HG03442 (cell line): ENCODE measurements at regions not wholly inside any gene's neighbourhood (a gene's known extent, or its start where the extent isn't known, plus 50 kb on each side); places are given as distances from the start of the nearest gene placed in this dataset.

Source experiments
- ATAC-seq: cut with Tn5 transposase; IDR thresholded peaks from one replicate; pipeline ENCODE4 v1.9.1; 2021; ENCODE audit warnings: mild to moderate bottlenecking, moderate library complexity; ENCODE audit not compliant: unreplicated experiment

DNA sequence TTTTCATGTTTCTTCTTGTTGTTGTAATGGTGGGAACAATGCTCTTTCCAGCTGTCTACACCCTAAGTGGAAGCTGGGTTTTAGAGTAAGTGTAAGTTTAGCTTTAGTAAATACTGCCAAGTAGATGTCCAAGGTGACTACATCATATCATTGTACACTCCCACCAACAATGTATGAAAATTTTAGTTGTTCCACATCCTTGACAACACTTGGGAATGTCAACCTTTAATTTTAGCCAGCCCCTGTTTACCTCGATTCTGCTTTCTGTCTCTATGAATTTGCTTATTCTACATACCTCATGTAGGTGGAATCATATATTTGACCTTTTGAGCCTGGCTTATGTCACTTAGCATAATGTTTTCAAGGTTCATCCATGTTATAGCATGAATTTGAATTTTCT is 93.0 kb downstream of the MTPAP start:
- no peak for ATAC-seq

DNA sequence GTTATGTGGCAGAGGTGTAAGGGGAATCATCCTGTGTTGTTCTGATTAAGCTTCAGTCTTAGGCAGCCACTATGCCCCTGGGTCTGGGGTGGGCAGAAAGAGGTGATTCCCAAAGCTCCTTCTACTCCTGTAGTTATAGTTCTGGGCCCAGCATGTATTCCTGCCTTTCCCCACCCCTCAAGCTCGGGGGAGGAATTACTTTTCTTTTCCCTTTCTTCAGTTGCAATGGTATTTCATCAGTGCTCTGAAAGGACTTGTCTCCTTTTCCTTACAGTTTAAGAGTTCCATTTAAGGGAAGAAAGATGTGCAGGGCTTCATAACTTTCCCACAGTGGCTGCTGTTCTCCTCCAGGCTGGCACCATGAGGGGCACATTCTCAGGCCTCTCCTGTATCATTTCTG is 94.2 kb downstream of the MTPAP start:
- ATAC-seq: no peak

DNA sequence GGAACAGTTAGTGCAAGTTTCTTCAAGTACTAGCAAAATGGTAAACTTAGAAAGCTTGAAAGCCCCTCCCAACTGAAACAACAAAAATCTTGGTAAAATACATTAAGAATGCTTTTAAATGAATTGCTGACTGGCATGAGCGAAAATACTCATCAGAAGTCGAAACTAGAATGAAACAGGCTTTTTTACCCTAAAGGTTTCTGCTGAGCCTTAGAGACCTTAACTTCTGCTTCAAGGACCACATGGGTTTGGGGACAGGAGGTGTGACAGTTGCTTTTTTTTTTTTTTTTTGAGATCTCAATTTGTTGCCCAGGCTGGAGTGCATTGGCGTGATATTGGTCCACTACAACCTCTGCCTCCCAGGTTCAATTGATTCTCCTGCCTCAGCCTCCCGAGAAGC is 100.3 kb downstream of the MTPAP start:
- ATAC-seq: no peak

DNA sequence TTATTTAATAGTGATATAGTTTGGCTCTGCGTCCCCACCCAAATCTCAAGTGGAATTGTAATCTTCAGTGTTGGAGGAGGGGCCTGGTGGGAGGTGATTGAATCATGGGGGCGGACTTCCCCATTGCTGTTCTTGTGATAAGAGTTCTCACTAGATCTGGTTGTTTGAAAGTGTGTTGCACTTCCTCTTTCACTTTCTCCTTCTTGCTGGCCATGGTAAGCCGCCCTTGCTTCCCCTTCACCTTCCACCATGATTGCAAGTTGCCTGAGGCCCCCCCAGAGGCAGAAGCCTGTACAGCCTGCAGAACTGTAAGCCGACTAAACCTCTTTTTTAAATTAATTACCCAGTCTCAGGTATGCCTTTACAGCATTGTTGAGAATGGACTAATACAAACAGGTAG is 101.4 kb downstream of the MTPAP start:
- no peak for ATAC-seq

DNA sequence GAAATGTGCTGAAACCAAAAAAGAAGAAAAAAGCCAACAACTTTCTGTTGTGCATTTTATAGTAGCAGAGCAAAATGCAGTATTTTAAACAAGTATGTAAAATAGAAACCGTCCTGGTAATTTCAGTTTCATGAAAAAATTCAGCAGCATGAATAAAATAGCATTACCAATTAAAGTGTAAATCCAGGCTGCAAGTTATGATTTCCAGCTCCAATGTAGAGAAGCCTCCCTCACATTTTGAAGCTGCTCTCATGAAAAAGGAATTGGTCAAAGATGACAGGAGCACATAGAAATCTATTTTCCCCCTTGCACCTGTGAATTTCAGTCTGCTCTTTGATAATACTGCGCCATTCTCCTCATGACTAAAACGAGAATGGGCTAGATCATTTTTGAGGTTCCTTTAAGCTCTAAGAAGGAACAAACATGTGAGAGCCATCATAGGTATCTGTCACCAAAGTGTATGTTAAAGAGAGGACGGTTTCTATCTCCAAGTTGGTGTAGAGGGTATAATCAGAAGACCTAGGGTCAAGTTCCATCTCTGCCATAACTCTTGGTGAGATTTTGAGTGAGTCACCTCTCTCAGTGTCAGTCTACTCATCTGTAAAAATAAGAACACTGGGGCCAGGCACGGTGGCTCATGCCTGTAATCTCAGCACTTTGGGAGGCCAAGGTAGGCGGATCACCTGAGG is 107.5 kb downstream of the MTPAP start:
- ATAC-seq: no peak

DNA sequence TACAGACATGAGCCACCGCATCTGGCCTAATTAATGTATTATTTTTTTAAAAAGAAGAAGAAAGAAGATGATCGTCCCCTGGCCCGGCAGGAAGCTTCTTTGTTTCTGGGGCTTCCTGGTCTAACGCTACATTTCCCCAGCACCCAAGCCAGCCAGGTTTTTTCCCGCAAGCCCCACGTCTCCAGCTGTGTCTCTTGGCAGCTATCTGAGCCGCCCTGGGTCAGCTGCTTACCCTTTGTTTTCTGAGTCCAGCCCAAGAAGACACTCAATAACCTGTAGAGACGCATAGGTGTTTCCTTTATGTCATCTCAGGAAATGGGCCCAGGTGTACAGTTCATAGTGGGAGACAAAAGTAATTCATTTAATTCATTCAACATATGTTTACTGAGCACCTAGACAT is 110.2 kb downstream of the MTPAP start:
- ATAC-seq: no peak

DNA sequence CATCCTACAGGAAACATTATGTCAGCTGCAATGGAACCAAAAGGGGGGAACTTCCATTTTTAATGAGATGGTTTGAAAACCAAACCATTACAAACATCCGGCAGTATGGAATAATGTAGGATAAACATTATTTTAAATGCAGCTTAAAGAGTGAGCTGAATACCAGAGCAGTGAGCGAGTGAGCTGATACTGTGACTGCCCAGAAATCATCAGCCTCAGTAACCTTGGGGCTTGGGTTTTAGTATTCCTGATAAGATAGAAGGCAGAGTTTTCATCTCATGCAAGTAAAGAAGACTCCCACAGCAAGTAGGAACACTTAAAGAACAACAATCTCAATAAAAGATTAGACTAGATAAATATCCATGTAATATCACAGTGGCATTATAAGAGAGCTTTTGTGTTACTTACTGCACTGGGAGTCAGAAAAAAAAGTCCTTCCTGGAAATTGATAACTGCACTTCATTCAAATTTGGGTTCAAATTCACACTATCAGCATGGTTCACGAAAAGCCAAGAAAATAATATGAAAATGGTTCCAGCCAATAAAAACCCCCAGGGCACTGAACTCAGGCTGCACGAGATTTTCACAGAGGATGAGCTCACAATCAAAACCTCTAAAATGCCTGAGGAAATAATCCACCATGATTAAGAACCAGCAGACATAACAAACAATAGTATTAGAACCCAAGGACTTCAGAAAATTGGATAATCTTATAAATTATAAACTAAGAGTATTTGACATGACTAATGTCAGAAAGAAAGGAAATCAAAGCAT is 115.7 kb downstream of the MTPAP start:
- ATAC-seq: no peak

DNA sequence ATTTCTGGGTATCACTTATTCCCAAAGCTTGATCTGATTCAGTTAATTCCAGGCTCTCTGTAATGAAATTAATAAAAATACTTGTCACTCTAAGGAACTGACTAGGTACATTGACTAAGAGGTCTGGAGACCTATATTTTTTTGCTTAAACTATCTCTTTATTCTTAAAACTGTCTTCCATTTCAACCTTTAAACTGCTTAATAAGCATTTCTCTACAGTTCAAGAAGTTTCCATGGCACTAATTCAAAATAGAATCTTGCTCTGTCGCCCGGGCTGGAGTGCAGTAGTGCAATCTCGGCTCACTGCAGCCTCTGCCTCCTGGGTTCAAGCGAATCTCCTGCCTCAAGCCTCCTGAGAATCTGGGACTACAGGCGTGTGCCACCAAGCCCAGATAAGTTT is 117.4 kb downstream of the MTPAP start:
- ATAC-seq: no peak

DNA sequence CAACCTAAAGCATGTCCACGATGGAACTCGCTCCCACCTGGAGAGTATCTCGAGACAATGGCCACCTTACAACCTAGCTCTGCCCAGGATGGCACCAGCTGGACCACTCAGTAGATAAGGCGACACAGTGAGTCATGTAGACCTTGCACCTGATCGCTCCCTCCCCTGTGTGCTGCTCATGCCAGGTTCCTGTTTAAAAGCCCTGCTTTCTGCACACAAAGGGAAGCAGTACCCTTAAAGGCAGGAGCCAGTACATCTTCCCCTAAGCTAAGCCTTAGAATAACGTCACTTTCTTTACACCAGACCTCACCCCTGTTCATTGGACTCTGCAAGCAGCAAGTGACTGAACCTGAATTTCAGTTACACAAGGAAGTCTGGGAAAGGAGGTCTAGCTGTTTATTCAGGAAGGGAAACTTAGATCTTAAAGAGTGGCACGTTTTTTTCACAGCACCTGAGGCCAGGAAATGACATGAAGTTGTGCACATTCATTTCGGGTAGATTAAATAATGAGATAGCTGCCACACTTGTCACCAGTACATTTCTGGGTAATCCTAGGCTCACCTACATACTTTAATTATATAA is 117.9 kb downstream of the MTPAP start:
- ATAC-seq: no peak

DNA sequence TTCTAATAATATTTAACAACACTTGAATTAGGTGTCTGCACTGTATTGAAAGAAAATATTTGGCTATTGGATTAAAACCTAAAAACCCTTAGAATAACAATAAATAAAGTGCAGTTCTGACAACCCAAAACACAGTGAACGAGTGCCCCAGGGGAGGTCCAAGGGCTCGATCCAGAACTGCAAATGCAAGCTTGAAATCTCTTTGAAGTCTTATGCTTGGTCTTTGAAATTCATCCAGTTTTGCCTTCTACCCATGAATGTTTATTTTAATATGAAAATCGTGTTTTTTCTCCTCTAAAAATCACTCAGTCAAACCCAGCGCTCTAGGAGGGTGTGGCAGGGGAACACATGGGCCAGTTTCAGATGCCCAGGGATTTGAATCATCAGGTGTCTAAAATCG is 119.5 kb downstream of the MTPAP start:
- no peak for ATAC-seq

DNA sequence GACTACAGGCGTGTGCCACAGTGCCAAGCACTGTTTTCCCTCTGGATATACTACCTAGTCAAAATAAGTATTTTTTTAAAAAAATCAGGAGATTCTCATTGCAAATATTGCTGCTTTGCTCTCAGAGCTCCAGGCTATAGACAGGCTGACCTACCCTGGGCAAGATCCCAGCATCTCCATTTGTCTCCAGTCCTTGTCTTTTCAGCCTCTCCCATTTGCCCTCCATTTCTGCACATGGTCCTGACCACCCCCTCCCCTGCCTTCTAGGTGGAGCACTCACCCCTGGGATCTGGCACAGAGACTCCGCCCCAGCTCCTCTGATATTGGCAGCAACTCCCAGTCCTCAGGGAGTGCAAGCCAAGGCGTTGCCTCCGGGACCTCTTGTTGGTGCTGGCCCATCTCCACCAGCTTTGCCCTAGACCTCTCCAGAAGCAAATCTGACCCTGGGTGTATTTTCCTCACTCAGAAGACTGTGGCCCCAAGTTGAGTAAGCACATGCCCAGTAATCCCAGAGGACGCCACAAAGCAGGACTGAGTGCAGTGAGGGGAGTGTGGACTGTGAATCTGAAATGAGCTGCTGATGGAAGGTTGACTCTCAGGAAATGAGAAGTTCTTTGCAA is 120.6 kb downstream of the MTPAP start:
- no peak for ATAC-seq

DNA sequence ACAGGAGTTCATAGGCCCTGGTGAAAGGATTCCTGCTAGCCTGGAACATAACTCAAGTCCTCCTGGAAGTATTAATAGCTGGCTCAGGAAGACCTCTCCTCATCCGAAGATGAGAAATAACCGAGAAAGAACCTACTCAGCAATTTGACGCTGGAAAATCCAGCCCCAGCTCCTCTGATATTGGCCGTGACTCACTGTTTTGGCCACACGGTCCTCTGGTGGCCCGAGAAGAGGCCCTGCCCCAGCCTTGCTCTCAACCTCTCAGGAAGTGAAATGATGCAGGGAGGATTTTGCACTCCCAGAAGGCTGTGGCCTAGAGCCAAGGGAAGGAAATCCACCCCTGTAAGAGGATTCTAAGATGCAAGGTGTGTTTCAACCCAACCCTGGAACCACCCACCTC is 121.6 kb downstream of the MTPAP start:
- no peak for ATAC-seq

DNA sequence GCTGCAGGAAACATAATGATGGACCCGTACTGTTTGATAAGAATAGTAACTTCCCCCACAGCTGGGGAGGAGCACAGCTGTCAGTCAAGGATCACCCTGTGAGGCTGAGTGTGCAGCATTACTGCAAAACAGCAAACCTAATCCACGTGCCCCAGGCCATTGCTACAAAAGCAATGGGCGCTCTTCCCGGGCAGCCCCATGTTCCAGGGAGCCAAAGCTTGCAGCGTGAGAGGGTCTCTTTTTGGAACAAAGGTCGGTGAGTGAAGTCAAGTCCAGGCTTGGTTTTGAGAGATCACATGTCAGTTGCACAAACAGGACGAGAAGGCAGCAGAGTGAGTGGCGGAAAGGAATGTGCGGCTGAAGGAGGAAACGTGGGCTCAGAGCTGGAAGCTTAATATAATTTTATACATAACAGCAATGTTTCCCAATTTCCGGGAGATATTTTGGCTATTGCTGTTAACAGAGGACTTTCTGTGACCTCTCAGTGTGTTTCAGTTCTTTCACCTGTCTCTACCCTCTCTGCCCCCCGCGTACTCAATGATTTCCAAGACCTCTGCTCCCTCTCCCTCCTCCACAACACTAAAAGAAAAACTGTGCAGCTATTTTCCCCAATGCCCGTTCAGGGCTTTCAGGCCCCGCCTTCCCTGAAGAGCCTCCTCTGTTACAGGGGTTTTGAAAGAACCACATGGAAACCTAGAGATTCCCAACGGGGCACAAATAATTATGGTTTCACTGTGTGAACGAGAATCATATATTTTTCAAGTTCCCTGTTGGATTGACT is 128.9 kb downstream of the MTPAP start:
- ATAC-seq: no peak

DNA sequence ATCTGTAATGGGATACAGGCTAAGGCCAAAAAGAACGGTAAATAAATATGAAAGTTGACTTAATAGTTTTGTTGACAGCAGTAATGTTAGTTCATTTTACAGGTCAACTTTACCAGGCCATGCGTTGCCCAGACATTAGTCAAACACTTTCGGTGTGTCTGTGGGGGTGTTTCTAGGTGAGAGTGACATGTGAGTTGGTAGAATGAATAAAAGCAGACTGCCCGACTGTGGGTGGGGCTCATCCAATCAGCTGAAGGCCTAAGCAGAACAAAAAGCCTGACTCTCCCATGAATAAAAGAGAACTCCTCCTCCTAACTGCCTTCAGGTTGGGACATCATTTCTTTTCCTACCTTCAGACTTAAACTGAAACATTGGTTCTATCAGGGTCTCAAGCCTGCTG is 132.3 kb downstream of the MTPAP start:
- no peak for ATAC-seq

DNA sequence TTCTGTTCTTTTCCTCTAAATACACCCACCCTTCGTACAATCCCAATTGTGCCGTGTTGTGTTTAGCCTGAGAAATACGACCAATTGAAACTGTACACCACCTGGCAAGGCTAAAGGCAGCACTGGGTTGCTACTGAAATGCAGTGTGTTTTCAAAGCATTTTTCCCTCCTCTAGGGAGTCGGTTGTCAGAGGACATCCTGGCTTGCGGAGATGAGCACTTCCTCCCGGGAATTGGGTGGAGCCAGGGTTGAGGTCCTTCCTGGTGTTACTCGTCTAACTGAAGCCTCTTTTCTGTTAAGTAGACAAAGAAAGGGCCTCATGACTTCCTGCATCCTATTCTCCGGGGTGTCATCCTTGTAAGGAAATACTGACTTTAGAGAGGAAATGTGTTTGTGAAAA is 133.5 kb downstream of the MTPAP start:
- ATAC-seq: no peak

DNA sequence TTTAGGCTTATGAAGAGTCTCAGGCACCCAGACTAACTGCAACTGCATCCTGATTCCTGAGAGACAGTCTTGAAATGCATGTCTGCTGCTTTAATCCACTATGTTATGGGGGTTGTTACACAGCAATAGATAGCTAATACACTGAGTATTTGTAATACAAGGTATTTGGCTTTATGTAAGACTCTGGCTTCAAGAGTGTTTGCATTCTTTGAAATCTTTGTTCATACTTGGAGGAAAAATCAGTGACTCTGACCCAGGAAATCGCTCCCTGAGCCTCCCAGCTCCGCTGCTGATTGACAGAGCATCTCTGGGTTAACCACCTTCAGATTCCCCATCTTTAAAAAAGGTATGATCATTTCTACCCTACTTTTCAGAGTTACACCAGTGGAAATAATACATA is 133.9 kb downstream of the MTPAP start:
- ATAC-seq: no peak

DNA sequence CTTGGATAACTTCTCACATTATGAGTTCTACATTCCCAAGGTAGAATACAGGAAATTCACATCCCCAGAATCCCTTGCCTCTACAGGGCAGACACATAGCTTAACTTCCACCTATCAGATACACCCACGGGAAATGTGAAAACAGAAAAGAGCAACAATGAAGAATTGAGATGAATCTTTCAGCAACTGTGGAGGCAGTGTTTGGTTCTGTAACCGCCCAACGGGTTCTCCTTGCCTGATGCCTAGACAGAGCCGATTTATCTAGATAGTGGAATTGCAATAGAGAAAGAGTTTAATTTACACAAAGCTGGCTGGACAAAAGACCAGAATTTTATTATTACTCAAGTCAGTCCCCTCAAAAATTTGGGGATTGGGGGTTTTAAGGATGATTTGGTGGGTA is 138.8 kb downstream of the MTPAP start:
- no peak for ATAC-seq

DNA sequence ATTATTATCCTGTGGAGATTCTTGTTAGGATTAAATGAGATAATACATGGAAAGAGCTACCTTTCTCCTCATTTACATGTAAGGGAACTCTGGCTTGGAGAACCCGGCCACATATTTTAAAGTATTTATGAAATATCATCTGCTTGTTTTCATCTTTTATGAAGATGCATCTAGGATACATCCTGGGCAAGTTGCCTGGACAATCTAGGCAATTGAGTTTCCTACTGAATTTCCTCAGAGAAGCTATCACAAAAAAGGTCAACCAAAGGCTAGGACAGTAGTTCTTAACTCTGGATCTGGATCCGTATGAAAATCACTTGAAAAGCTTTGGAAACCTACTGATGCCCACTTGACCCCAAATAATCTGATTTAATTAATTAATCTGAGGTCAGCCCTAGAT is 140.7 kb downstream of the MTPAP start:
- ATAC-seq: no peak

DNA sequence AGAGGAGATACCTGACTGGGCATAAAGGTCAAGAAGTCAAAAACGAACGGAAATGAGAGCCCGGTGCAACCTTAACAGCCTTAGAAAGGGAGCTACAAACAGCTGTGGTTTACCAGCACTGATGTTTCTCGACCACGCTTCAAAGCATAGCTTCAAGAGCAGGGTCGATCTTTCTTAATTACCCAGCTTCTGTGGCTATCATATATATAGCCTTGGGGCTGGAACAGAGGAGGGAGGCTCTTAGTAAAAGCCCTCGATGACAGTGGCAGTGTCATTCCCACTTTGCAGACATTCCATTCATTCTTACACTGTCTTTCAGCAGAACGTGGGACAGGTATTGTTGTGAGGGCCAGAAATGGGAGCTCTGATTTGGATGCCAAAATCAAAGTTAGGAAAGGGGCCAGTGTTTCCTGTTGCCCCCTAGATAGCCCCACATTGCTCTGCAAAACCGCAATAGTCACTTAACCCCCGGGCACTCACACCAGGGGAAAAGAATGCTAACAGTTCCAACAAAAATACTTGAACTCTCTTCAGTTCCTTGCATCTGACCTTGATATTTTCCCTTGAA is 141.5 kb downstream of the MTPAP start:
- ATAC-seq: peak; percentile 46

DNA sequence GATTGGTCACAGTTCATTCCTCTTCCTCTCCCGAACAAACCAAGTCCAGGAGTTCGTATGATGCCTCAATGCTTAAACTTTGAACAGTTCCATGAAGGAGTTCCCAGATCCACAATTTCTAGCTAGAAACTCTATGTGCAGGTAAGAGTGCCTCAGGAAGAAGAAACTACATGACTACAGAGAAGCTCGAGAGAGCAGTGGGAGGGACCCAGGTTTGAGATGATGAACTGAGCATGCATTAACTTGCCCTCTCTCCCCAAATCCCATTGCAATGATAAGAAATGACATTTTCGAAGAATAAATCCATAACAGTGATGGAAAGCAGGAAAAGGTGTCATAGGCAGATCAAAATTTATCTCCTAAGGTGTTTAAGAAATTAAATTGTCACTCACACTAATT is 140.6 kb upstream of the JCAD start:
- no peak for ATAC-seq
